ENCODE measurements at regions not wholly inside any gene's neighbourhood (a gene's known extent, or its start where the extent isn't known, plus 50 kb on each side); places are given as distances from the start of the nearest gene placed in this dataset.

- intact Hi-C loops (cut with DNase I): no loop called here
- Histone ChIP-seq H3K27me3 (no peaks in the 10 kb centered on the region), H3K4me1 (no peaks in the 10 kb centered on the region), H3K4me3 (no peak overlapping the region), H3K27ac (no peak overlapping the region), H3K9me3 (no peaks in the 10 kb centered on the region), H3K36me3 (replicated peaks in 1 of 2; ENCODE audit: insufficient read depth in 1 of 2, low read depth in 2 of 2) (no peaks in the 10 kb centered on the region)
- ATAC-seq (no peak), DNase-seq (no peak)
- 56 to 69% methylated on average over 3 of the region's 3 CpGs for WGBS, 2 donors
- TF ChIP-seq CTCF (IDR thresholded peaks at IDR 0.05) (no peak), POLR2A (IDR thresholded peaks at IDR 0.05) (no peak)
Observed at GRCh38 chr13:61833228-61833627, 417.6 kb upstream of the PCDH20 start.

DNA sequence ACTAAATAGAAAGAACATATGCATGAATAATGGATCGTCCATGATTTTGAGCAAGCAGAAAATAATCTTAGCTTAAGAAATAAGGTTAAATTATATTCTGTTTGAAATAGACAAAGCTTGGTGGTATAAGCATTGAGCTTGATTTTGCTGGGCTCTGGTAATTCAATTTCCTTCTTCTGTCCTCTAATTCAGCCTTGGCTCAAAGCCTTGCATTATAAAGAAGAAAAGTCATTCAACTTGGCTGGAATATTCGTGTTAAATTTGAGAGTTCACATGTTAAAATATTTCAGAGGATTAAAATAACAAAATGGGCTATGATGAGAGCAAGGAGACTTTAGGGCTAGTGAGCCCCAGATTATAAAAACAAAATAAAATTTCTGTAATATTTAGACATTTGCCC, 415.4 kb upstream of the PCDH20 start:
- no peak for DNase-seq
- Histone ChIP-seq H3K9me3 (no peaks in the 10 kb centered on the region), H3K36me3 (replicated peaks in 1 of 2; ENCODE audit: insufficient read depth in 1 of 2, low read depth in 2 of 2) (no peaks in the 10 kb centered on the region), H3K4me1 (no peaks in the 10 kb centered on the region), H3K27me3 (no peaks in the 10 kb centered on the region), H3K27ac (no peak overlapping the region), H3K4me3 (no peak overlapping the region)
- intact Hi-C loops (cut with DNase I): no loop called here
- 28 to 42% methylated on average over 2 of the region's 2 CpGs for WGBS, 2 donors
- ATAC-seq: no peak
- TF ChIP-seq POLR2A (IDR thresholded peaks at IDR 0.05): no peak
- TF ChIP-seq CTCF (IDR thresholded peaks at IDR 0.05): no peak

GRCh38 chr13:61830475-61830874, 414.8 kb upstream of the PCDH20 start:
- no peaks in the 10 kb centered on the region for H3K4me1 ChIP-seq
- no peaks in the 10 kb centered on the region for H3K27me3 ChIP-seq
- intact Hi-C loops (cut with DNase I): no loop called here
- H3K36me3 ChIP-seq (replicated peaks in 1 of 2; ENCODE audit: insufficient read depth in 1 of 2, low read depth in 2 of 2): no peaks in the 10 kb centered on the region
- TF ChIP-seq CTCF (IDR thresholded peaks at IDR 0.05) (no peak), POLR2A (IDR thresholded peaks at IDR 0.05) (no peak)
- WGBS, 2 donors: 42 to 43% methylated on average over 1 of the region's 1 CpG
- DNase-seq: no peak
- H3K9me3 ChIP-seq: no peaks in the 10 kb centered on the region
- ATAC-seq: no peak
- no peak overlapping the region for H3K27ac ChIP-seq
- no peak overlapping the region for H3K4me3 ChIP-seq

DNA sequence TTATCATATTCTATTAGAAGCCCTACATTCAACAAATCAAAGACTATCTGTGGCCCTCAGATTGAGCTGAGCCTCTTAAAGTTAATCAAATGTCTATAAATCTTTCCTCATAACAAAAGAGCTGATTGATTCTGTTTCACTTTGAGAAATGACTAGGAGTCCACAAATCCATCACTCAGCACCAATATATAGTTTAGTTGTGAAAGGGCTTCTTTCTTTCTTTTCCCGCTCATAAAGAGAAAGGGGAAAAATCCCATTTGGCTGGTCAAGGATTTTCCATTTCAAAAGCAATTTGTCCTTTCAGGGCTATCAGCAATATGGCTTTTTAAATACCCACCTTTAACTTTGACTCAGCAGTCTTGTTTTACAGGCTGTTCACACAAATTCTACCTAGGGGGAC, 408.5 kb upstream of the PCDH20 start:
- Histone ChIP-seq H3K27me3 (no peaks in the 10 kb centered on the region), H3K4me1 (no peaks in the 10 kb centered on the region), H3K4me3 (no peak overlapping the region), H3K27ac (no peak overlapping the region), H3K9me3 (no peaks in the 10 kb centered on the region), H3K36me3 (replicated peaks in 1 of 2; ENCODE audit: insufficient read depth in 1 of 2, low read depth in 2 of 2) (no peaks in the 10 kb centered on the region)
- intact Hi-C loops (cut with DNase I): no loop called here
- TF ChIP-seq POLR2A (IDR thresholded peaks at IDR 0.05) (no peak), CTCF (IDR thresholded peaks at IDR 0.05) (no peak)
- WGBS, 2 donors: 11 to 14% methylated on average over 1 of the region's 1 CpG
- no peak for DNase-seq
- ATAC-seq: no peak

DNA sequence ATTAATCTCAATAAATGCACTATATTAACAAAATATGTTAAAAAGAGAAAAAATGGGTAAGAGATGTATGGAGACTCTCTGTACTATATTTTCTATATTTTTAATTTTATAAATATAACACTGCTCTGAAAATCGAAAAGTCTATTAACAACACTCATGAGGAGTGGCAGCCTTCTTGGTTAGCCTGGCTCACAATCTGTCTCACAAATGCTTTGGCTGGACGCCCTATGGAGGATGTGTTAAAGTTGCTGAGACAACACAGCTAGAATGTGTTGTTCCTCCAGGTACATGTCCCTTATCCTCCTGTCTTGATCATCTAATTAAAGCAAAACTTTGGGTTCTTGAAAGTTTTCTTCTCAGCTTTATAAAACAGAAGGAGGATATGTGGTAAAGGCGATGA, 396.6 kb upstream of the PCDH20 start:
- H3K27me3 ChIP-seq: no peaks in the 10 kb centered on the region

More for the DNA sequence above, 396.6 kb upstream of the PCDH20 start:
- TF ChIP-seq POLR2A (IDR thresholded peaks at IDR 0.05) (no peak), CTCF (IDR thresholded peaks at IDR 0.05) (no peak)
- H3K27ac ChIP-seq: no peak overlapping the region
- intact Hi-C loops (cut with DNase I): no loop called here
- ATAC-seq: no peak
- H3K9me3 ChIP-seq: no peaks in the 10 kb centered on the region
- no peaks in the 10 kb centered on the region for H3K36me3 ChIP-seq (replicated peaks in 1 of 2; ENCODE audit: insufficient read depth in 1 of 2, low read depth in 2 of 2)
- 70 to 74% methylated on average over 3 of the region's 3 CpGs for WGBS, 2 donors
- no peak overlapping the region for H3K4me3 ChIP-seq
- no peaks in the 10 kb centered on the region for H3K4me1 ChIP-seq
- no peak for DNase-seq
